ENCODE measurements at regions not wholly inside any gene's neighbourhood (a gene's known extent, or its start where the extent isn't known, plus 50 kb on each side); places are given as distances from the start of the nearest gene placed in this dataset.

DNA sequence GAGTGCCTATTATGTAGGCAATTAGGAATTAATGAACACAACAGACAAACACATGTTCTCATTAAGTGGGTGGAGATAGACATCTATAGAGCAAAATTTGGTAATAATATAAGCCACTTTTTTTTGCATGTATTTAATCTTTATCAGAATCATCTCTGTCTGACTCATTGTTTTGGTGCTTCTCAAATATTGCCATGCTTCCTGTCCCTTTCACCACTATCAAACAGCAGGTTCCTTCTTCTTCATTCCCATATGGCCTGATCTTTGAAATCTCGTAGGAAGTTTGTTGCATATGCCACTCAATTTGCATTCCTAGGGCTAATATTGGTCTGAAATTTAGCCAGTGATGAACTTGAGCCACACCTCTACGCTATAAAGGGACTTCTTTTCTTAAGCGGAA is 128.9 kb upstream of the SPEF2 start:
- Histone ChIP-seq H4K20me1 (ENCODE audit: insufficient read depth, low read length) (no peaks in the 10 kb centered on the region), H2AK5ac (ENCODE audit: low read depth, low read length) (no peak overlapping the region), H4K8ac (ENCODE audit: low read depth in 2 of 2, low read length in 2 of 2) (no peak overlapping the region), H3K27ac (ENCODE audit: insufficient read depth, low read length) (no peak overlapping the region), H3K4ac (ENCODE audit: low read depth, low read length) (no peak overlapping the region), H3K56ac (ENCODE audit: extremely low read depth, insufficient read depth, low read length) (no peak overlapping the region), H3K23ac (ENCODE audit: low read depth, low read length) (no peak overlapping the region), H3K4me3 (ENCODE audit: insufficient read depth, low read depth, low read length) (no peak overlapping the region), H3K79me1 (ENCODE audit: low read depth in 1 of 2, low read length in 2 of 2) (no peaks in the 10 kb centered on the region), H3K4me1 (ENCODE audit: control insufficient read depth, insufficient read depth, low read length) (no peaks in the 10 kb centered on the region), H4K91ac (ENCODE audit: insufficient read depth, low read depth, low read length) (no peak overlapping the region), H2AK9ac (replicated peaks; ENCODE audit: low read depth, low read length, poor library complexity) (no peak overlapping the region), H2BK15ac (ENCODE audit: low read depth, low read length) (no peak overlapping the region), H3K9ac (ENCODE audit: low read depth, low read length) (no peak overlapping the region), H3K36me3 (ENCODE audit: control insufficient read depth, insufficient read depth, low read length) (no peaks in the 10 kb centered on the region), H2AFZ (replicated peaks; ENCODE audit: low read length, poor library complexity) (no peak overlapping the region), H2BK120ac (ENCODE audit: low read depth, low read length) (no peak overlapping the region), H4K5ac (ENCODE audit: low read depth, low read length) (no peak overlapping the region), H3K9me1 (ENCODE audit: insufficient read depth, low read length) (no peaks in the 10 kb centered on the region), H2BK5ac (ENCODE audit: low read depth, low read length, poor library complexity, severe bottlenecking) (no peak overlapping the region), H2BK20ac (ENCODE audit: low read depth, low read length) (no peak overlapping the region), H3K27me3 (ENCODE audit: control insufficient read depth, insufficient read depth, low read length) (no peaks in the 10 kb centered on the region), H3K14ac (replicated peaks; ENCODE audit: low read depth, low read length) (no peak overlapping the region), H3K4me2 (ENCODE audit: low read depth, low read length) (no peak overlapping the region), H3K9me3 (ENCODE audit: control insufficient read depth, insufficient read depth, low read length) (no peaks in the 10 kb centered on the region), H3K18ac (ENCODE audit: low read depth, low read length) (no peak overlapping the region)
- intact Hi-C loops (cut with micrococcal nuclease) (no loop called here), dilution Hi-C loops (cut with HindIII; ENCODE audit: low sequenced_read_pairs, unreplicated experiment) (no loop called here), in situ Hi-C loops (cut with MboI; ENCODE audit: low sequenced_read_pairs) (no loop called here)
- POLR2A ChIA-PET (ENCODE audit: unreplicated experiment): no interaction called here
- ATAC-seq (ENCODE audit: low read depth) (no peak), DNase-seq (no peak)
- no TSS peak for BruUV-seq (replicated peaks)
- TF ChIP-seq, protein P1, sequence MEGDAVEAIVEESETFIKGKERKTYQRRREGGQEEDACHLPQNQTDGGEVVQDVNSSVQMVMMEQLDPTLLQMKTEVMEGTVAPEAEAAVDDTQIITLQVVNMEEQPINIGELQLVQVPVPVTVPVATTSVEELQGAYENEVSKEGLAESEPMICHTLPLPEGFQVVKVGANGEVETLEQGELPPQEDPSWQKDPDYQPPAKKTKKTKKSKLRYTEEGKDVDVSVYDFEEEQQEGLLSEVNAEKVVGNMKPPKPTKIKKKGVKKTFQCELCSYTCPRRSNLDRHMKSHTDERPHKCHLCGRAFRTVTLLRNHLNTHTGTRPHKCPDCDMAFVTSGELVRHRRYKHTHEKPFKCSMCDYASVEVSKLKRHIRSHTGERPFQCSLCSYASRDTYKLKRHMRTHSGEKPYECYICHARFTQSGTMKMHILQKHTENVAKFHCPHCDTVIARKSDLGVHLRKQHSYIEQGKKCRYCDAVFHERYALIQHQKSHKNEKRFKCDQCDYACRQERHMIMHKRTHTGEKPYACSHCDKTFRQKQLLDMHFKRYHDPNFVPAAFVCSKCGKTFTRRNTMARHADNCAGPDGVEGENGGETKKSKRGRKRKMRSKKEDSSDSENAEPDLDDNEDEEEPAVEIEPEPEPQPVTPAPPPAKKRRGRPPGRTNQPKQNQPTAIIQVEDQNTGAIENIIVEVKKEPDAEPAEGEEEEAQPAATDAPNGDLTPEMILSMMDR (conservative IDR thresholded peaks at IDR 0.05; ENCODE audit: low read depth, low read length): no peak
- TF ChIP-seq MAZ (IDR thresholded peaks at IDR 0.05; ENCODE audit: borderline replicate concordance, low read depth, low read length) (no peak), RAD21 (IDR thresholded peaks at IDR 0.05; ENCODE audit: low read length) (no peak), MXI1 (IDR thresholded peaks at IDR 0.05; ENCODE audit: borderline replicate concordance, low read depth, low read length) (no peak)
- CTCF ChIA-PET: no interaction called here
- WGBS, 2 experiments (ENCODE audit: extremely low coverage in 2 of 2, insufficient read length in 1 of 2): no CpG with 5 or more reads among the region's 3 CpGs

All from IMR-90 (cell line).